K562 (cell line): ENCODE measurements at regions not wholly inside any gene's neighbourhood (a gene's known extent, or its start where the extent isn't known, plus 50 kb on each side); places are given as distances from the start of the nearest gene placed in this dataset.

Source experiments
- ATAC-seq: fragments of 200-7000 bp; cut with Tn5 transposase; 3 replicates; pipeline ENCODE4 v1.9.1; 2020; ENCODE audit warnings: moderate library complexity
- BruUV-seq: library from RNA; stranded (reverse); fragments of 400-500 nt; replicated peaks from 2 replicates; lab custom pipeline; 2021; lab: Mats Ljungman, UMichigan
- CTCF ChIA-PET: fragments of 300-600 bp; formaldehyde crosslinking; extraction: SDS; loops from one replicate; lab custom pipeline; 2021; ENCODE audit warnings: low intra/inter-chr PET ratio; lab: Yijun Ruan, JAX
- POLR2A ChIA-PET: fragments of 300-600, 350-650 bp; sonication (Branson Sonifier 250); formaldehyde crosslinking; extraction: SDS; loops from one replicate; lab custom pipeline; 2021; ENCODE audit warnings: antibody characterized with exemption, inconsistent platforms; lab: Yijun Ruan, JAX
- DNase-seq, 4 experiments: peaks; one replicate each; pipeline versions ENCODE4 v3.0.0 to v3.0.0-alpha.2; 2011 to 2018; ENCODE audit warnings: low spot score in 3 of 4, mixed read lengths in 3 of 4; ENCODE audit errors: extremely low read depth in 1 of 4
- FAIRE-seq: peaks from 2 replicates; lab custom pipeline; 2011; peaks lifted over from hg19 to GRCh38; lab: Jason Lieb, UNC
- H2AFZ ChIP-seq: 2 replicates; pipeline ENCODE4 v1.6.0; 2011; ENCODE audit warnings: low read depth, low read length, control low read depth, inconsistent platforms
- H3K27ac ChIP-seq: fragments of 200-600 bp; 3 replicates; pipeline ENCODE4 v1.8.0; 2011; ENCODE audit warnings: low read depth, mild to moderate bottlenecking, control low read depth, inconsistent platforms, low read length, moderate library complexity, mixed read lengths; ENCODE audit errors: extremely low read depth
- H3K27me3 ChIP-seq, 2 experiments: fragments of 300-600 bp in 1 of 2; 2 replicates in 1 of 2; 3 replicates in 1 of 2; pipeline versions ENCODE4 v1.6.0 to v1.8.0; 2011; ENCODE audit warnings: inconsistent platforms in 2 of 2, low read length in 2 of 2, mild to moderate bottlenecking in 1 of 2, mixed read lengths in 1 of 2, moderate library complexity in 1 of 2; ENCODE audit not compliant: control insufficient read depth in 2 of 2, insufficient read depth in 2 of 2
- H3K36me3 ChIP-seq: fragments of 300-600 bp; 3 replicates; pipeline ENCODE4 v1.8.0; 2011; ENCODE audit warnings: mild to moderate bottlenecking, low read length, inconsistent platforms; ENCODE audit not compliant: control insufficient read depth, insufficient read depth
- H3K4me1 ChIP-seq, 2 experiments: fragments of 200-600 bp in 1 of 2; replicated peaks in 1 of 2; 2 replicates in 1 of 2; 3 replicates in 1 of 2; pipeline versions ENCODE4 v1.5.1 to v1.8.0; 2011; ENCODE audit warnings: inconsistent platforms in 2 of 2, low read length in 2 of 2, mild to moderate bottlenecking in 1 of 2, mixed read lengths in 1 of 2, moderate library complexity in 1 of 2; ENCODE audit not compliant: control insufficient read depth in 2 of 2, insufficient read depth in 2 of 2
- H3K4me2 ChIP-seq: 2 replicates; pipeline ENCODE4 v1.6.1; 2011; ENCODE audit warnings: low read length, control low read depth, inconsistent platforms, mixed read lengths; ENCODE audit not compliant: insufficient read depth
- H3K4me3 ChIP-seq: fragments of 200-600 bp; sonication (generic), shearing (Covaris generic); 2 replicates; pipeline ENCODE4 v1.5.1; 2016; ENCODE audit warnings: control low read depth, inconsistent platforms
- H3K79me2 ChIP-seq: fragments of 200-600 bp; 3 replicates; pipeline ENCODE4 v1.8.0; 2011; ENCODE audit warnings: low read length, inconsistent platforms; ENCODE audit not compliant: control insufficient read depth, insufficient read depth
- H3K9ac ChIP-seq, 2 experiments: 2 replicates each; pipeline versions ENCODE4 v1.6.0 to v1.6.1; 2011; ENCODE audit warnings: low read depth in 2 of 2, low read length in 2 of 2, control low read depth in 1 of 2, inconsistent platforms in 1 of 2, mild to moderate bottlenecking in 1 of 2, mixed read lengths in 1 of 2; ENCODE audit not compliant: insufficient read depth in 1 of 2
- H3K9me1 ChIP-seq: one replicate; pipeline ENCODE4 v1.6.0; 2011; ENCODE audit warnings: inconsistent platforms, mild to moderate bottlenecking, low read length, moderate library complexity; ENCODE audit not compliant: control insufficient read depth, insufficient read depth
- H3K9me3 ChIP-seq: replicated peaks from 2 replicates; pipeline ENCODE4 v1.5.1; 2011; ENCODE audit warnings: low read depth, low read length, inconsistent platforms; ENCODE audit not compliant: control insufficient read depth, insufficient read depth
- H4K20me1 ChIP-seq: replicated peaks from 2 replicates; pipeline ENCODE4 v1.6.1; 2011; ENCODE audit warnings: low read length, inconsistent platforms, mixed read lengths; ENCODE audit not compliant: control insufficient read depth, insufficient read depth
- CHD4 ChIP-seq: fragments of 200-600 bp; sonication (generic); IDR thresholded peaks from 3 replicates; pipeline ENCODE4 v1.6.1; 2012; ENCODE audit warnings: low read depth, mild to moderate bottlenecking, mixed read lengths, low read length, inconsistent platforms; ENCODE audit not compliant: insufficient read depth, insufficient replicate concordance, poor library complexity, severe bottlenecking
- CREB1 ChIP-seq, 2 experiments: sonication (generic) in 1 of 2; formaldehyde crosslinking in 1 of 2; IDR thresholded peaks; 2 replicates each; pipeline versions ENCODE4 v1.6.1 to v1.8.0; 2012 to 2022; ENCODE audit warnings: inconsistent platforms in 1 of 2, mild to moderate bottlenecking in 1 of 2, missing genetic modification reagents in 1 of 2, moderate library complexity in 1 of 2
- E2F3 ChIP-seq: fragments of 250-450 bp; sonication (Bioruptor Pico); IDR thresholded peaks from 2 replicates; pipeline ENCODE4 v1.4.0; 2020; ENCODE audit warnings: mild to moderate bottlenecking
- EWSR1 ChIP-seq: fragments of 450-650 bp; IDR thresholded peaks from 2 replicates; pipeline ENCODE4 v1.6.1; 2018; ENCODE audit warnings: borderline replicate concordance, mild to moderate bottlenecking, low read depth, moderate library complexity; ENCODE audit not compliant: partially characterized antibody
- HDGF ChIP-seq: fragments of 450-650 bp; IDR thresholded peaks from 2 replicates; pipeline ENCODE4 v1.6.1; 2016
- HNRNPL ChIP-seq: fragments of 200-400 bp; formaldehyde crosslinking; IDR thresholded peaks from 2 replicates; pipeline ENCODE4 v1.6.1; 2017; ENCODE audit warnings: low read depth, mild to moderate bottlenecking, low read length
- JUND ChIP-seq, 2 experiments: IDR thresholded peaks; 2 replicates in 1 of 2; 3 replicates in 1 of 2; pipeline ENCODE4 v1.6.1; 2011; ENCODE audit warnings: borderline replicate concordance in 2 of 2, low read depth in 2 of 2, low read length in 2 of 2, improper control_type of control experiment in 1 of 2, missing biosample characterization in 1 of 2, missing genetic modification characterization in 1 of 2, missing genetic modification reagents in 1 of 2
- MCM7 ChIP-seq, 2 experiments: fragments of 450-650 bp; IDR thresholded peaks; 2 replicates each; pipeline ENCODE4 v1.6.1; 2016 to 2018
- PHTF2 ChIP-seq: fragments of 250-450 bp; sonication (Bioruptor Pico); IDR thresholded peaks from 2 replicates; pipeline ENCODE4 v1.5.0; 2021; ENCODE audit warnings: mild to moderate bottlenecking
- PTBP1 ChIP-seq: fragments of 200-400 bp; formaldehyde crosslinking; IDR thresholded peaks from 2 replicates; pipeline ENCODE4 v1.6.1; 2017; ENCODE audit warnings: low read depth, low read length
- SIN3A ChIP-seq, 2 experiments: fragments of 150-350 bp in 1 of 2; IDR thresholded peaks; 2 replicates each; pipeline ENCODE4 v1.6.1; 2011 to 2016; ENCODE audit warnings: borderline replicate concordance in 2 of 2, low read depth in 2 of 2, low read length in 2 of 2, mild to moderate bottlenecking in 2 of 2, moderate library complexity in 2 of 2; ENCODE audit not compliant: control insufficient read depth in 1 of 2
- TFE3 ChIP-seq: fragments of 450-650 bp; formaldehyde crosslinking; IDR thresholded peaks from 2 replicates; pipeline ENCODE4 v1.4.0; 2020; ENCODE audit warnings: mild to moderate bottlenecking, mixed read lengths
- ZFP36 ChIP-seq: fragments of 150-350 bp; IDR thresholded peaks from 2 replicates; pipeline ENCODE4 v1.6.1; 2018; ENCODE audit warnings: low read length, low read depth; ENCODE audit not compliant: partially characterized antibody
- ZNF354B ChIP-seq: fragments of 250-450 bp; sonication (Bioruptor Pico); IDR thresholded peaks from 2 replicates; pipeline ENCODE4 v1.4.0; 2020
- WGBS: fragments of 100-300 bp; shearing (Covaris generic); methylation state at CpG from one replicate; pipeline ENCODE4 v1.1.6; 2016; ENCODE audit warnings: low coverage, mixed read lengths; ENCODE audit not compliant: insufficient coverage; ENCODE audit errors: missing lambda C conversion rate; 5-methylcytosine and 5-hydroxymethylcytosine counted together
- in situ Hi-C: fragments of 300-500 bp; cut with MboI; formaldehyde crosslinking; loops from 4 replicates; pipeline ENCODE4 v1.15.0; 2018; ENCODE audit warnings: inconsistent platforms, mixed read lengths
- intact Hi-C: fragments of 100-400 bp; cut with micrococcal nuclease; formaldehyde crosslinking; loops from 2 replicates; pipeline ENCODE4 v1.14.2; 2022
- TF ChIP-seq, protein P1 (sequence below): fragments of 250-450 bp; sonication (Bioruptor Pico); IDR thresholded peaks from 2 replicates; pipeline ENCODE4 v1.8.0; 2021; ENCODE audit warnings: moderate library complexity, mild to moderate bottlenecking, inconsistent platforms

- no peak overlapping the region for H3K4me2 ChIP-seq
- no peaks in the 10 kb centered on the region for H4K20me1 ChIP-seq
- BruUV-seq, result no TSS peak
- ChIA-PET CTCF (no interaction called here), POLR2A (interaction anchor here (0.7 kb wide), 1 partner anchor 36 kb away, joined by 3 read pairs; no protein-coding TSS in a partner anchor)
- intact Hi-C loops, result no loop called here
- H3K36me3 ChIP-seq, result no peaks in the 10 kb centered on the region
- 0% methylated on average over 7 of the region's 7 CpGs for WGBS
- in situ Hi-C loops, result no loop called here
- no peaks in the 10 kb centered on the region for H3K9me1 ChIP-seq
- FAIRE-seq (no peak), ATAC-seq (no peak), DNase-seq (no peak)
- TF ChIP-seq, protein P1, sequence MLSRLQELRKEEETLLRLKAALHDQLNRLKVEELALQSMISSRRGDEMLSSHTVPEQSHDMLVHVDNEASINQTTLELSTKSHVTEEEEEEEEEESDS (CRISPR knock-in tag), result no peak
- no peak for TF ChIP-seq SIN3A (IDR thresholded peaks at IDR 0.05; ENCODE audit: borderline replicate concordance in 2 of 2, control insufficient read depth in 1 of 2, low read depth in 2 of 2, low read length in 2 of 2)
- TF ChIP-seq E2F3 (CRISPR knock-in tag), result no peak
- no peak for TF ChIP-seq PTBP1
- TF ChIP-seq EWSR1, result no peak
- no peak for TF ChIP-seq ZNF354B (CRISPR knock-in tag)
- no peak for TF ChIP-seq MCM7 (IDR thresholded peaks at IDR 0.05)
- H3K9me3 ChIP-seq, result no peaks in the 10 kb centered on the region
- no peak overlapping the region for H2AFZ ChIP-seq
- H3K4me1 ChIP-seq, result no peaks in the 10 kb centered on the region
- no peaks in the 10 kb centered on the region for H3K79me2 ChIP-seq
- H3K4me3 ChIP-seq, result no peak overlapping the region
- H3K27me3 ChIP-seq, result no peaks in the 10 kb centered on the region
- H3K9ac ChIP-seq, result no peak overlapping the region
- H3K27ac ChIP-seq, result no peak overlapping the region
Measured at GRCh38 chr9:108691614-108692013, 164.2 kb downstream of the ACTL7B start.

- Histone ChIP-seq H3K9ac (no peak overlapping the region), H2AFZ (no peak overlapping the region), H3K4me1 (no peaks in the 10 kb centered on the region), H4K20me1 (no peaks in the 10 kb centered on the region), H3K27ac (no peak overlapping the region), H3K79me2 (no peaks in the 10 kb centered on the region), H3K4me2 (no peak overlapping the region), H3K9me3 (no peaks in the 10 kb centered on the region), H3K9me1 (no peaks in the 10 kb centered on the region), H3K4me3 (no peak overlapping the region), H3K36me3 (no peaks in the 10 kb centered on the region), H3K27me3 (no peaks in the 10 kb centered on the region)
- POLR2A ChIA-PET, result no interaction called here
- ATAC-seq (no peak), DNase-seq (no peak), FAIRE-seq (no peak)
- in situ Hi-C loops, result no loop called here
- intact Hi-C loops, result no loop called here
- WGBS, result 0% methylated on average over 2 of the region's 2 CpGs
- CTCF ChIA-PET, result no interaction called here
- no TSS peak for BruUV-seq
- TF ChIP-seq HDGF, result no peak
- no peak for TF ChIP-seq CHD4
- no peak for TF ChIP-seq TFE3 (CRISPR knock-in tag)
- no peak for TF ChIP-seq JUND (IDR thresholded peaks at IDR 0.05; ENCODE audit: borderline replicate concordance, low read depth, low read length)
- no peak for TF ChIP-seq JUND (tag; IDR thresholded peaks at IDR 0.05; ENCODE audit: borderline replicate concordance, low read depth, low read length)
- TF ChIP-seq ZFP36, result no peak
- no peak for TF ChIP-seq HNRNPL
- no peak for TF ChIP-seq PHTF2 (CRISPR knock-in tag)
- TF ChIP-seq CREB1 (IDR thresholded peaks at IDR 0.05), result no peak
- TF ChIP-seq CREB1 (CRISPR knock-in tag; IDR thresholded peaks at IDR 0.05), result no peak
Measured at GRCh38 chr9:108688676-108689075, 167.1 kb downstream of the ACTL7B start.
